HEK293 (cell line): ENCODE measurements at regions not wholly inside any gene's neighbourhood (a gene's known extent, or its start where the extent isn't known, plus 50 kb on each side); places are given as distances from the start of the nearest gene placed in this dataset.

Source experiments
- CTCF ChIA-PET: fragments of 350-600 bp; formaldehyde crosslinking; extraction: SDS; loops from one replicate; lab custom pipeline; 2021; ENCODE audit warnings: antibody characterized with exemption; lab: Yijun Ruan, JAX
- POLR2A ChIA-PET: fragments of 300-600 bp; formaldehyde crosslinking; extraction: SDS; loops from one replicate; lab custom pipeline; 2020; ENCODE audit warnings: antibody characterized with exemption, inconsistent platforms; lab: Yijun Ruan, JAX
- H3K27ac ChIP-seq: fragments of 200-500 bp; sonication (Bioruptor generic); 2 replicates; pipeline ENCODE4 v1.5.1; 2014; ENCODE audit warnings: low read depth, low read length, control low read depth, inconsistent platforms; ENCODE audit errors: extremely low read depth
- H3K36me3 ChIP-seq, 2 experiments: fragments of 200-500 bp in 1 of 2; sonication (Bioruptor generic) in 1 of 2; 1 replicate in 1 of 2; 2 replicates in 1 of 2; pipeline ENCODE4 v1.5.1; 2014 to 2017; ENCODE audit warnings: inconsistent platforms in 2 of 2, low read length in 2 of 2; ENCODE audit not compliant: control insufficient read depth in 2 of 2, insufficient read depth in 1 of 2
- H3K4me1 ChIP-seq: fragments of 200-500 bp; sonication (Bioruptor generic); 2 replicates; pipeline ENCODE4 v1.5.1; 2014; ENCODE audit warnings: mild to moderate bottlenecking, low read length, inconsistent platforms; ENCODE audit not compliant: control insufficient read depth, insufficient read depth
- H3K4me3 ChIP-seq: 2 replicates; pipeline ENCODE4 v1.5.1; 2011; ENCODE audit warnings: low read depth, mild to moderate bottlenecking, control low read depth, low read length, moderate library complexity
- H3K9me3 ChIP-seq: fragments of 200-500 bp; sonication (Bioruptor generic); 2 replicates; pipeline ENCODE4 v1.5.1; 2014; ENCODE audit warnings: low read depth, low read length, inconsistent platforms; ENCODE audit not compliant: control insufficient read depth, insufficient read depth
- GLIS2 ChIP-seq: fragments of 450-650 bp; formaldehyde crosslinking; IDR thresholded peaks from 2 replicates; pipeline ENCODE4 v1.5.1; 2016; ENCODE audit warnings: missing biosample characterization, missing genetic modification characterization
- HOXA7 ChIP-seq: sonication (generic); formaldehyde crosslinking; IDR thresholded peaks from 2 replicates; pipeline ENCODE4 v1.8.1; 2022; ENCODE audit warnings: missing genetic modification reagents, borderline replicate concordance
- HOXD13 ChIP-seq: sonication (generic); formaldehyde crosslinking; IDR thresholded peaks from 2 replicates; pipeline ENCODE4 v1.8.0; 2022; ENCODE audit warnings: missing genetic modification reagents, borderline replicate concordance
- KLF10 ChIP-seq: fragments of 450-650 bp; IDR thresholded peaks from 2 replicates; pipeline ENCODE4 v1.5.1; 2018; ENCODE audit warnings: missing biosample characterization, mild to moderate bottlenecking, missing genetic modification characterization
- MYNN ChIP-seq: fragments of 450-650 bp; formaldehyde crosslinking; IDR thresholded peaks from 2 replicates; pipeline ENCODE4 v1.5.1; 2016; ENCODE audit warnings: missing biosample characterization, missing genetic modification characterization, borderline replicate concordance
- PRDM1 ChIP-seq: fragments of 450-650 bp; formaldehyde crosslinking; IDR thresholded peaks from 2 replicates; pipeline ENCODE4; 2016; ENCODE audit warnings: missing biosample characterization, missing genetic modification characterization
- SETDB1 ChIP-seq: IDR thresholded peaks from one replicate; pipeline ENCODE4 v1.6.1; 2017; ENCODE audit warnings: mild to moderate bottlenecking, low read length, moderate library complexity, mixed read lengths; ENCODE audit not compliant: insufficient read length
- ZNF132 ChIP-seq: fragments of 450-650 bp; formaldehyde crosslinking; IDR thresholded peaks from 2 replicates; pipeline ENCODE4 v1.5.1; 2017; ENCODE audit warnings: missing biosample characterization, missing genetic modification characterization, borderline replicate concordance
- ZNF335 ChIP-seq: fragments of 450-650 bp; formaldehyde crosslinking; conservative IDR thresholded peaks from 2 replicates; pipeline ENCODE4 v1.5.1; 2016; ENCODE audit warnings: missing biosample characterization, missing genetic modification characterization
- ZNF354C ChIP-seq: fragments of 450-650 bp; formaldehyde crosslinking; IDR thresholded peaks from 2 replicates; pipeline ENCODE4 v1.5.1; 2016; ENCODE audit warnings: missing biosample characterization, missing genetic modification characterization, low read depth, borderline replicate concordance
- ZNF426 ChIP-seq: fragments of 450-650 bp; formaldehyde crosslinking; IDR thresholded peaks from 2 replicates; pipeline ENCODE4 v1.5.1; 2017; ENCODE audit warnings: missing biosample characterization, missing genetic modification characterization, mild to moderate bottlenecking, inconsistent platforms, moderate library complexity
- ZNF514 ChIP-seq: fragments of 450-650 bp; formaldehyde crosslinking; IDR thresholded peaks from 2 replicates; pipeline ENCODE4 v1.5.1; 2016; ENCODE audit warnings: missing biosample characterization, missing genetic modification characterization
- ZNF558 ChIP-seq: fragments of 450-650 bp; formaldehyde crosslinking; IDR thresholded peaks from 2 replicates; pipeline ENCODE4 v1.5.1; 2016; ENCODE audit warnings: missing biosample characterization, missing genetic modification characterization
- ZNF571 ChIP-seq: fragments of 450-650 bp; formaldehyde crosslinking; IDR thresholded peaks from 2 replicates; pipeline ENCODE4 v1.5.0; 2017; ENCODE audit warnings: missing biosample characterization, missing genetic modification characterization
- ZNF610 ChIP-seq: fragments of 450-650 bp; formaldehyde crosslinking; IDR thresholded peaks from 2 replicates; pipeline ENCODE4 v1.5.1; 2016; ENCODE audit warnings: missing biosample characterization, missing genetic modification characterization, borderline replicate concordance
- ZNF747 ChIP-seq: fragments of 450-650 bp; formaldehyde crosslinking; IDR thresholded peaks from 2 replicates; pipeline ENCODE4 v1.5.1; 2016; ENCODE audit warnings: missing biosample characterization, missing genetic modification characterization
- TF ChIP-seq, protein P1 (sequence below): fragments of 450-650 bp; formaldehyde crosslinking; IDR thresholded peaks from 2 replicates; pipeline ENCODE4 v1.5.1; 2016; ENCODE audit warnings: missing biosample characterization, missing genetic modification characterization, low read depth
- TF ChIP-seq, protein P2 (sequence below): fragments of 450-650 bp; formaldehyde crosslinking; conservative IDR thresholded peaks from 2 replicates; pipeline ENCODE4 v1.5.1; 2016; ENCODE audit warnings: low read depth, missing biosample characterization, missing genetic modification characterization

DNA sequence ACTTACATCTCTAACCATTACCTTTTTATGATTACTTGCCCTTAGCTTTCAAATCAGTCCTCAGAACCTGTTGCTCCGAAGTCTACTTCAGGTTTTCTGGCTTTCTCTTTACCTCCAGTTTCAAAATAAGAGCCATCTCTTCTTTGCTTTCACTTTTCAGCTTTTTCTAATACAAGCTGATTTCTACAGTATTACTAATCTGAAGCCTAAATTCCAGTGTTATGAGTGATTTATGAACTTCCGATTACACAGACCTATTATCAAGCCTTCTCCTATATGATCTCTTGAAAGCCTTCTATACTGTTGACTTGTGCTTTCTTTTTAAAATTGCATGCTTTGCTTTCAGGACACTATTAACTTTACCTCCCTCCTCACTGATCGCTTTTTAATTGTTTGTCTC lies 1307.8 kb upstream of the CELF2 start:
- no peak overlapping the region for H3K27ac ChIP-seq
- CTCF ChIA-PET = no interaction called here
- TF ChIP-seq ZNF354C (tag by site-specific recombination) (no peak), ZNF747 (no peak), ZNF132 (tag by site-specific recombination) (no peak)
- TF ChIP-seq, all 188 proteins: peak for 0
- H3K4me3 ChIP-seq = no peak overlapping the region
- H3K4me1 ChIP-seq = no peaks in the 10 kb centered on the region
- POLR2A ChIA-PET = no interaction called here
- H3K9me3 ChIP-seq = no peaks in the 10 kb centered on the region
- H3K36me3 ChIP-seq = no peaks in the 10 kb centered on the region

DNA sequence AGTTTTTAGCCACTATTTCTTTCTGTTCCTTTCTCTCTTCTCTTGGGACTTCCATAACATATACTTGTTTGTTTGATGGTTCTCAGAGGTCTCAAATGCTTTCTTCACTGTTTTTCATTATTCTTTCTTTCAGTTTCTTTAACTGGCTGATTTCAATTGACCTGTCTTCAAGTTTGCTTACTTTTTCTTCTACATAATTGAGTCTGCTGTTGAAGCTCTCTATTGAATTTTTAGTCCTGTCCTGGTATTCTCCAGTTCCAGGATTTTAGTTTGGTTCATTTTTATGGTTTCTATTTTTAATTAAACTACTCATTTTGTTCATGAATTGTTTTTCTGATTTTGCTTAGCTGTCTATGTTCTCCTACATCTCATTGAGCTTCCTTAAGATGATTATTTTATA lies 1305.3 kb upstream of the CELF2 start:
- no peak overlapping the region for H3K4me3 ChIP-seq
- no peaks in the 10 kb centered on the region for H3K4me1 ChIP-seq
- H3K27ac ChIP-seq = no peak overlapping the region
- TF ChIP-seq SETDB1 = peak; percentile 93
- no peak for TF ChIP-seq HOXA7 (CRISPR knock-in tag)
- no peak for TF ChIP-seq MYNN (tag by site-specific recombination)
- no peaks in the 10 kb centered on the region for H3K36me3 ChIP-seq
- H3K9me3 ChIP-seq = no peaks in the 10 kb centered on the region
- POLR2A ChIA-PET = no interaction called here
- CTCF ChIA-PET = no interaction called here

DNA sequence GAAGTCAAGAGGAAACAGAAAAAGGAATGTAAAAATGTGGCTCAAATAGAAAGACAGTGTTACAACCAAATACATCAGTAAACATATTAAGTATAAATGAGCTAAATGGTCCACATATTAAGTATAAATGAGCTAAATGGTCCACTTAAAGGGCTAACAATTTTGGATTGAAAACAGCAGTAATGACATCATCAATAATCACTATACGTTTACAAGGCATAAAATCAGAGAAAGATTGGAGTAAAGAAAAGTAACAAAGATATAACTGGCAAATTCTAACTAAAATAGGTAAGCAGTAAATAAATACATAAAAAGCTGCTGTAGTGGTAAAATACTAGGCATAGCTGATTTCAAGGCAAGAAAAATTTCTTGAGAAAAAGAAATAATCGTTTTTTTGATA lies 1298.4 kb upstream of the CELF2 start:
- ChIA-PET CTCF (no interaction called here), POLR2A (no interaction called here)
- Histone ChIP-seq H3K36me3 (no peaks in the 10 kb centered on the region), H3K4me3 (no peak overlapping the region), H3K27ac (no peak overlapping the region), H3K9me3 (no peaks in the 10 kb centered on the region), H3K4me1 (no peaks in the 10 kb centered on the region)
- TF ChIP-seq ZNF571 (tag by site-specific recombination) (no peak), ZNF610 (tag by site-specific recombination) (no peak), HOXD13 (CRISPR knock-in tag) (no peak)
- TF ChIP-seq, protein P1, sequence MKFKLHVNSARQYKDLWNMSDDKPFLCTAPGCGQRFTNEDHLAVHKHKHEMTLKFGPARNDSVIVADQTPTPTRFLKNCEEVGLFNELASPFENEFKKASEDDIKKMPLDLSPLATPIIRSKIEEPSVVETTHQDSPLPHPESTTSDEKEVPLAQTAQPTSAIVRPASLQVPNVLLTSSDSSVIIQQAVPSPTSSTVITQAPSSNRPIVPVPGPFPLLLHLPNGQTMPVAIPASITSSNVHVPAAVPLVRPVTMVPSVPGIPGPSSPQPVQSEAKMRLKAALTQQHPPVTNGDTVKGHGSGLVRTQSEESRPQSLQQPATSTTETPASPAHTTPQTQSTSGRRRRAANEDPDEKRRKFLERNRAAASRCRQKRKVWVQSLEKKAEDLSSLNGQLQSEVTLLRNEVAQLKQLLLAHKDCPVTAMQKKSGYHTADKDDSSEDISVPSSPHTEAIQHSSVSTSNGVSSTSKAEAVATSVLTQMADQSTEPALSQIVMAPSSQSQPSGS (tag by site-specific recombination) = peak; percentile 37; the same call in 1 of the 2 replicates

DNA sequence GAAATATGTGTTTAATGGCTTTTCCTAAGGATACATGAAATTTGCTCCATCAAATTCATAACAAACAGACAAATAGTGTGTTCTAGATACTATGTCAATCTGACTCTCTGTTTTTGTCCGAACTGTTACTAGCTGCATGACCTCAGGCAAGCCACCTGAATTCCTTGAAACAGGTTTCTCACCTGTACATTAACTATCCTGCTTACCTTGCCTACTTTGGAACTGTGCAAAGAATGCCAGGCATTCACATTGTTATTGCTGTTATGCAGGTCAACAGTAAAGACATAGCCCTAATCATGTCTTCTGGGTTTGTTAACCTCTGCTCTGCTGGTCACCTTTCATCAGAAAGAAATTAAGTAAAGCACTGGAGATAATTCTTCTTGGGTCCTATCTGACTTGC lies 1283.9 kb upstream of the CELF2 start:
- ChIA-PET POLR2A (no interaction called here), CTCF (no interaction called here)
- Histone ChIP-seq H3K36me3 (no peaks in the 10 kb centered on the region), H3K4me3 (no peak overlapping the region), H3K4me1 (no peaks in the 10 kb centered on the region), H3K27ac (no peak overlapping the region), H3K9me3 (no peaks in the 10 kb centered on the region)
- TF ChIP-seq ZNF514 (no peak), GLIS2 (tag by site-specific recombination) (no peak), ZNF747 (no peak), ZNF558 (tag by site-specific recombination) (no peak)

DNA sequence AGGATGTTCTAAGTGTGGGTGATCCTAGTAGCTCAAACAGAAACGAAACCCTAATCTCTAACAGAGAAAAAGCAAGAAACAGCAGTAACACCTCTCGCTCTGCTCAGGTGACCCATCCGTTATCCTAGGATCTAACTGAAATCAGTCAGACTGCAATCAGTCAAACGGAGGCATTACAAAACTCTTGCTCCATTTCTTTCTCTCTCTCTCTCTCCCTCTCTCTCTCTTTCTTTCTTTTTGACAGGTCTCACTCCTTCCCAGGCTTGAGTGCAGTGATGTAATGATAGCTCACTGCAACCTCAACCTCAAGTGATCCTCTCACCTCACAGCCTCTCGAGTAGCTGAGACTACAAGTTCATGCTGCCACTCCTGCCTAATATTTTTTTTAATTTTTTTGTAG lies 1283.5 kb upstream of the CELF2 start:
- H3K4me3 ChIP-seq = no peak overlapping the region
- no peaks in the 10 kb centered on the region for H3K9me3 ChIP-seq
- H3K36me3 ChIP-seq = no peaks in the 10 kb centered on the region
- ChIA-PET CTCF (no interaction called here), POLR2A (no interaction called here)
- TF ChIP-seq SETDB1 (no peak), KLF10 (no peak), ZNF335 (no peak), PRDM1 (tag by site-specific recombination) (no peak), ZNF426 (tag by site-specific recombination) (no peak)
- TF ChIP-seq, protein P2, sequence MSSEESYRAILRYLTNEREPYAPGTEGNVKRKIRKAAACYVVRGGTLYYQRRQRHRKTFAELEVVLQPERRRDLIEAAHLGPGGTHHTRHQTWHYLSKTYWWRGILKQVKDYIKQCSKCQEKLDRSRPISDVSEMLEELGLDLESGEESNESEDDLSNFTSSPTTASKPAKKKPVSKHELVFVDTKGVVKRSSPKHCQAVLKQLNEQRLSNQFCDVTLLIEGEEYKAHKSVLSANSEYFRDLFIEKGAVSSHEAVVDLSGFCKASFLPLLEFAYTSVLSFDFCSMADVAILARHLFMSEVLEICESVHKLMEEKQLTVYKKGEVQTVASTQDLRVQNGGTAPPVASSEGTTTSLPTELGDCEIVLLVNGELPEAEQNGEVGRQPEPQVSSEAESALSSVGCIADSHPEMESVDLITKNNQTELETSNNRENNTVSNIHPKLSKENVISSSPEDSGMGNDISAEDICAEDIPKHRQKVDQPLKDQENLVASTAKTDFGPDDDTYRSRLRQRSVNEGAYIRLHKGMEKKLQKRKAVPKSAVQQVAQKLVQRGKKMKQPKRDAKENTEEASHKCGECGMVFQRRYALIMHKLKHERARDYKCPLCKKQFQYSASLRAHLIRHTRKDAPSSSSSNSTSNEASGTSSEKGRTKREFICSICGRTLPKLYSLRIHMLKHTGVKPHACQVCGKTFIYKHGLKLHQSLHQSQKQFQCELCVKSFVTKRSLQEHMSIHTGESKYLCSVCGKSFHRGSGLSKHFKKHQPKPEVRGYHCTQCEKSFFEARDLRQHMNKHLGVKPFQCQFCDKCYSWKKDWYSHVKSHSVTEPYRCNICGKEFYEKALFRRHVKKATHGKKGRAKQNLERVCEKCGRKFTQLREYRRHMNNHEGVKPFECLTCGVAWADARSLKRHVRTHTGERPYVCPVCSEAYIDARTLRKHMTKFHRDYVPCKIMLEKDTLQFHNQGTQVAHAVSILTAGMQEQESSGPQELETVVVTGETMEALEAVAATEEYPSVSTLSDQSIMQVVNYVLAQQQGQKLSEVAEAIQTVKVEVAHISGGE = no peak
- H3K27ac ChIP-seq = no peak overlapping the region
- no peaks in the 10 kb centered on the region for H3K4me1 ChIP-seq
